GM18867 (cell line): ENCODE measurements at regions not wholly inside any gene's neighbourhood (a gene's known extent, or its start where the extent isn't known, plus 50 kb on each side); places are given as distances from the start of the nearest gene placed in this dataset.

Experiments used
- ATAC-seq: cut with Tn5 transposase; IDR thresholded peaks from one replicate; pipeline ENCODE4 v1.9.1; 2021; ENCODE audit warnings: mild to moderate bottlenecking, moderate library complexity; ENCODE audit not compliant: unreplicated experiment

DNA sequence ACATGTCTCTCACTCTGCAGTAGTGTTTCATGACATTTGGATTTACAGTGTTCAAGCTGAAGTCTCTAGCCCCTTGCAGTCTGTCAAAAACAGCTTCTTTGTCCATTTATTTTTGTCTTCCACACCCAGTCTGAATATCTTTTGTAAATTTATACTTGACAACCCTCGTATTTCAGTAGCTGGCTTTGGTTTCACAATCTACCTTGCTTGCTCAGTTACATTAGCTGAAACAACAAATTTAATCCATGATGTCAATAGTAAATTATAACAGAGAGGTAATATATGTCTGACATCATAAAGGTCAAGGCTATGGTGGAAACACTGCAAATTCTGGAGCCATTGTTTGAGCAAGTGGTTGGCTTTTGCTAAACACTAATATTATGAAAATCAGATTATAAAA, 328.7 kb downstream of the MTX2 start:
- ATAC-seq = no peak

DNA sequence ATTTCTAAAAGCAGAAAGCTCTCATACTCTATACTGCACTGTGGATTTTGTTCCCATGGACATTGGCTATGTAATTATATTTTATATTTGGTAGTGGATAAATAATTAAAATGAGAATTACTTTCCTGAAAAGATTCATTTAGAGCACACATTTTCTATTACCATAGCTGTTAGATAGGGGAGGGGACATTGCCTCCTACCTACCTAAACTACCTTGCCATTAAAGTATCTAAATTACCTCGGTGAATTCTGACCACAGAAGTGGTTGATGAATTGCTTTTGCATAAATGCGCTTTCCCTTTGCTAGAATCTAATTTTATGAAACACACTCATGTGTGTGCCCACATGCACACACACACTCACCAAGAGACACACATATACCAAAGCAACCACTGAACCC, 329.1 kb downstream of the MTX2 start:
- ATAC-seq = no peak

DNA sequence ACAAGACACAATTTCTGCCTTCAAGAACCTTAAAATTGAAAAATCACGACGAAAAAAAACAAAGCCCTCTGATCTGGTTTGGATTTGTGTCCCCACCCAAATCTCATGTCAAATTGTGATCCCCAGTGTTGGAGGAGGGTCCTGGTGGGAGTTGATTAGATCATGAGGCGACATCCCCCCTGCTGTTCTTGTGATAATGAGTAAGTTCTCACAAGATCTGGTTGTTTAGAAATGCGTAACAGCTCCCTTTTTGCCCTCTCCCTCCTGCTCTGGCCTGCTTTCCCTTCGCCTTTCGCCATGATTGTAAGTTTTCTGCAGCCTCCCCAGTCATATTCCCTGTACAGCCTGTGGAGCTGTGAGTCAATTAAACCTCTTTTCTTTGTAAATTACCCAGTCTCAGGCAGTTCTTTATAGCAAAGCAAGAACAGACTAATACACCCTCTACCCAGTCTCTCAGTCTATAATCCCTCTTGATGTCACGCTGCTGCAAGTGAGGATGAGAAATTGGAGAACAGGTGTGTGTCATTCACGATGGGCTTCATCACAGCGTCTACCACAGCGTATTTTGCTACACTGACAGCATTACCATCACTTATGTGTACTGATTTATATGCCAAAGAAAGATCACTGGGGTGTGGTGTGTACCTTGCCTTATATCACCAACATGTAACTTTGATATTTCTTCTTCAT, 330.7 kb downstream of the MTX2 start:
- no peak for ATAC-seq

DNA sequence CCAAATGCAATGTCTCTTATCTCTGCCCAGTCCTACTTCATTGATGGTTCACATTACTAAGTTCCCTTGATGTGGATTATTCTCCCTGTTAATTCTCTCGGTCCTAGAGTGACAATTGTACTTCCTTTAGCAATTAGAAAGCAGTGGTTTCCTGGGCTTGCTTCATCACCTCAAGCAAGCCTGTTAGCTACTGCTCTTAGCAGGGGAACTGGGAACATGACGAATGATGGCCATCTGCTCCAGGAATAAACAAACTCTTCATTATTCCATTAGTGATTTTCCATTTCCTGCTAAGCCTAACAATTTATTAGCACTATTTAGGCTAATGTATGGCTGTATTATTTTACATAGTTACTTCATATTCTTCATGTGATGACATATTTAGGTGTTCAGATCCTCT, 331.8 kb downstream of the MTX2 start:
- no peak for ATAC-seq

DNA sequence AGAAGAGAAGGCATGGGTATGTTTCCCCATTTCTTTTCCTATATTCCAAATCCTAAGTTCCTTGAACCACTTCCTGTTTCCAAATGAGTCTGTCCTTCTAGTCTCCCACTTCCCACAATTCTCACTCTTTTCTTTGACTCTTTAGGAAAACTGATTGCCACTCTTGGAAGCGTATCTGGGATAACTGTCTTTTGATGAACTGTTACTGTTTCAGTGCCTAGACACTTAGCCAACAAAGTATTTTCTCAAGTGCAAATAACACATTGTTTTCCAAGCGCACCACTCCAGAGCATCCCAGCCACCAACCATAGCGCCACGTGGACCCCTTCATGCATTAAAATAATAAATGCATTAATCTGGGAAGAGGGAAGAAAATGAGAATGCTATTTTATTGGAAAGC, 342.8 kb downstream of the MTX2 start:
- no peak for ATAC-seq

DNA sequence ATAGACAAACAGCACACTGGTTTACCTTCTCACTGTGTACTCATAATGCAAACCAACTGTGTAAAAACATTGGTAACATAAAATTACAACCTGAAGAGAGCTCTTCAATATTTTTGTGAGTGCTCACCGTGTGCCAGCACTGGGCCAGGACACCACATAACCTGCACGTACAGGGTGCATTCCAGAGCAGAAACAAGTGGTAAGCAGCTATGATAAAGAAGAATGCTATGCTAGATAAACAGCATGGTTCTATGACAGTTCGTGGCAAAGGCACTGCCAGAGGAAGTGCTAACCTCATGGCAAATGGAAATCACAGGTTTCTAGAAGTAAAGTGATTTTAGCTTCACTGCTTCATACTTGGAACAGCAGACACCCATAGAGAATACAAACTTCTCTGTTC, 343.5 kb downstream of the MTX2 start:
- no peak for ATAC-seq

DNA sequence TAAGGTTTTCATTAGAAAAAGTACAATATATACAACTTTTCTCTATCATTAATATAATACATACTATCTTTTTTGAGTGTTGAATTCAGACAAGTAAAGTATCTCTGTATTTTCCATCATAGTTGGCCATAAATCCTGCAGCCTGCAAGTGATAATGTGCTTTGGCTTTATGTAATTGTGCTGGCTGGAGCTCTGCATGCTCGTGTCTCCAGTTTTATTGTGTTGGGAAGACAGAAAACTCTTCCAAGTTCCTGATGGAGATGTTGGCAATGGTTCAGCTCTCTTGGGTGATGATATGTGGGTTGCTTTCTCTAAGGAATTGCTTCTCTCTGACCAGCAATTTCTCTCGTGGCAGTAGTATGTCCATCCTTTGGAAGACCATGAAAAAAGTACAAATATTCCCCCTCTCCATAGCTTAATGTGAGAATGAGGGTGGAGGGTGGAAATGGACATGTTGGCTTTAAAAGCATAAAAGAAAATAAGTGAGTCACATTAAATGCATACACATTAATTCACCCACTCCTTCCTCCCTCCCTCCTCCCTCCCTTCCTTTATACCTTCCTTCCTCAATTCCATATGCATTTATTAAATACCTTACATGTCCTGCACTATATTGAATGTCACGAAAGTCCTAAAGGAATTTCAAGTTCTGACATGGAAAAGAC, 344.2 kb downstream of the MTX2 start:
- ATAC-seq = no peak

DNA sequence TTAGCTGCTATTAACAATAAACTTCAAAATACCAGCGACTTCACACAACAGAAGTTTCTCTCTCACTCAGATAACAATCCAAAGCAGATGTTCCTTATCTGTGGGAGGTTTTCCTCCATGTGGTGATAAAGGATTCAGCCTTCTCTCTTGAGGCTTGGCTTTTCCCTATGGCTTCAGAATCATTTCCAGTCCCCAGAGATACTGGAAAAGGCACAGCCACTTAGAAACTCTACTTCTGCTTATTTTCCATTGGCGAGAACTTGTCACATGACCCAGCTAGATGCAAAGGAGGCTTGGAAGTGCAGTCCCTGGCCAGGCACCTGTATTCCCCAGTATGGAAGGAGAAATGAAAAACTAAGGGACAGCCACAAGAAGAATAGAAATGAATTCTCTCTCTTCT, 344.8 kb downstream of the MTX2 start:
- no peak for ATAC-seq

DNA sequence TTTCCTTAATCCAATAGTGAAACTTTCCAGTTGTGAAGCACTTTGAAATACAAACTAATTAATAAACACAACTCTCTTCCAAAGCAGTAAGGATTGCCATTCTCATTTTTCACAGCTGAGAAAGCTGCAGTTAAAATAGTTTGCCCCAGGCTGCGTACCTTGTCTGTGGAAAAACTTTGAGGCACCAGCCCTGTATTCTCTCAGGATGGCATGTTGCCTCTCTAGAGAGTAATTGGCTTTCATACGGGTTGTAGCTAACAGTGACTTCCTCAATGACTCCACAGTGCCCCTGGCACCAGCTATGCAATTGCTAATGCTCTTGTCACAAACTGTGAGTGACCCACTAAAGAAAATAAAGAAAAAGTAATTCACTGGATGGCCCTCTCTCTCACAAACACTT, 345.7 kb downstream of the MTX2 start:
- ATAC-seq = no peak

DNA sequence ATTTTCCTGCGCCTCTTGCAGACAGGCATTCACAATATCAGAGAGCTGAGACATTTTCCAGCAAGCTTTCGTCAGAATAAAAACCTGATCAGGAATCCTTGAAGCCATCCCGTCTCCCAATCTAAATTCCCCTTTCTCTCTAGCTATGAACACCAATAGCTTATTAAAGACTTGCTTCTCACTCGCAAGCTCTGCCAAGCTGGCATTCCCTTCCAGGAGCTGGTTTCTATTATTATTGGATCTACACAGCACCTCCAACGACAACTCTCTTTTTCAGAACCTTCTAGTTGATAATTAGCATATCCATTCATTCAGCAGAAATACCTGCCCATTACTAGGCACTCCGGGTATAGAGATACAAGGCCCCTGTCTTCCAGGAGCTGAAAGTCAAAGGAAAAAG, 350.3 kb downstream of the MTX2 start:
- ATAC-seq = no peak

DNA sequence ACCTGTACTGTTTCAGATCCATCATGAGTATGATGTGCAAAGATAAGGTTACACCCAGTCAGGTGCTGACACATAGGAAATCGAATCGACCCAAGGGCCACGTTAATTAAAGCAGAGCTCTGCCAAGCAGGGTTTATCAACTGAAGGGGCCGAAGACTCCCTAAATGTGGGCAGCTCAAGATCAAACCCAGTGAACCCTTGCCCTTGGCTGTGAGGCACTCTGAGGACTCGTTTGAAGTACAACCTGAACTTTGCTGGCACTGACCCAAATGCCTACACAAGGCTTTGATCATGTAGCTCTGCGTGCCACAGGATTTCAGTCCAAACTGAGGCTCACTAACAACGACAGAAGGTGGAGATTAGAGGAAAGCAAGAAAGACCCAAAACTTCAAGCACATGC, 352.1 kb downstream of the MTX2 start:
- no peak for ATAC-seq

DNA sequence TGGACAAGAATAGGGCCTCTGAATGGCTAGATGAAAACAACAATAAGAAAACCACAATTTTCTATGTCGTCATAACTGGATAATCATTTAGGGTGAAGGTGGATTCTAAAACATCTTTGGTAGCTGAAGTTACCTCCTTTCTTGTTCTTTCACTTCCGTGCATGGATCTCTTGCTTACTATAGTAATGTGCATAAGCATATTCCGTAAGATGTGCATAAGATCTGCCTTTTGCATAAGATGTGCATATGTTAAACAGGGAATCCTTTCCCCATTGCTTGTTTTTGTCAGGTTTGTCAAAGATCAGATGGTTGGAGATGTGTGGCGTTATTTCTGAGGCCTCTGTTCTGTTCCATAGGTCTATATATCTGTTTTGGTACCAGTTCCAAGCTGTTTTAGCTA, 353.6 kb downstream of the MTX2 start:
- ATAC-seq = no peak

DNA sequence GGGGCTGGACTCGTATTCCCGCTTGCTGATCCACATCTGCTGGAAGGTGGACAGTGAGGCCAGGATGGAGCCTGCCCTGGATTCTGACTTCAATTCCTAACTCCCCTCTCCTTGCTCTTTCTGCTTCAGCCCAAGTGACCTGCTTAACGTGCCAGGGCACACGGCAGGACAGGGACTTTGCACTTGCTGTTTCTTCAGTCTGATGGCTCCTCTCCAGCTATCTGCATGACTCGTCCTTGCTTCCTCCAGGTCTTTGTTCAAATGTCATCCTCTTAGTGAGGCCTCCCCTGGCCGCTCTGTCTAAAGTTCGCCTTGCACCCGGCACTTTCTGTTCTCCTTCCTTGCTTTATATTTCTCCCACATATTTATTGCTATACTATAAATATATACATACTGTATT, 357.6 kb downstream of the MTX2 start:
- ATAC-seq = no peak

DNA sequence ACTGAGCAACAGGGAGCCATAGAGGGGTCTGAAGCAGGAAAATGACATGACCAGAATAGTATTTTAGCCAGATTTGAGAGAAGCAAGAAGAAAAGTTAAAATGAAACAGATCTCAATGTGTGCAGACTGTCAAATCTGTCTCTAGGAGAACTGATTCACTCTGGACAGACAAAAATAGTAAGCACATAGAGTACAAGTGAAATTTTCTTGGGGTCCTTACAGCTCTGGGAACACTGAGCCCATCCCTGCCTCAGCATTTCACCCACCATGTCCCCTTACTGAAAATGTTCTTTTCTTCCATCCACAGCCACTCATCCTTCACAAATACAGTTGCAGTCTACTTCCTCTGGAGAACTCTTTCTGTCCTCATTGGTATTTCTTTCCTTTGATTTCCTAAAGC, 359.2 kb downstream of the MTX2 start:
- ATAC-seq = no peak

DNA sequence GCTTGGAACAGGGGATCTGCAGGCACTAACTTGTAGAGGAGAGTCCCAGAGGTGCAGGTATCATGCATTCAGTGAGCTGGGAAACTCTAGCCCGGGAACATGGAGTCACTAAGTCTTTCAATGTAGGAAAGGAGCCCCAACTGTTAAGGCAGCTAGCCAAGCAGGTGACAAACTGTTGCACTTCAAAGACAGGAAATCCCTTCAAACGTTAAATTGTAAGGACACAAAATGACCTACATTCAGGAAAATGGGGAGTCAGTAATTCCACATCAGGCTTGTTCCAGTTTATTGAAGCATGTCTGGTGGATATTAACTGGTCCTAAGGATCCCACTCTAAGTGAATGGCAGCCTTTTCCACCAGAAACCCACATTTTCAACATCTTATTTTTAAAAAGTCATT, 364.5 kb downstream of the MTX2 start:
- ATAC-seq = no peak

DNA sequence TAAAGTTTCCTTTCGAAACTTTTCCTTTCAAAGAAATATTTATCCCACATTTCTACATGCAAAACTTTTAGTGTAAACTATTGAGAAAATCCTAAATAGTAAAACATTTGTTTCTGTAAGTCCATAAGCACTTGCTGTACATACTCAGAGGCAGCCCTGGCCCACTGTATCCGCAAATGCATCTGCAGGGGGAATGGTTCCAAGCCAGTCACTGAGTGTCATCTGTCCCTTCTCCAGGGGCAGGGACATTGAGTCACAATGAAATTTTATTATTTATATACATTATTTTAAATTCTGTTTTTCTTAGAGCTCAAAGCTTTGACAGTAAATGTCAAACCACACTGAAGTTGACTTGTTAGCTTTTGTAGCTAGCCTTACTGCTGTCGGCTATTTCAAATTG, 367.2 kb downstream of the MTX2 start:
- ATAC-seq = no peak

DNA sequence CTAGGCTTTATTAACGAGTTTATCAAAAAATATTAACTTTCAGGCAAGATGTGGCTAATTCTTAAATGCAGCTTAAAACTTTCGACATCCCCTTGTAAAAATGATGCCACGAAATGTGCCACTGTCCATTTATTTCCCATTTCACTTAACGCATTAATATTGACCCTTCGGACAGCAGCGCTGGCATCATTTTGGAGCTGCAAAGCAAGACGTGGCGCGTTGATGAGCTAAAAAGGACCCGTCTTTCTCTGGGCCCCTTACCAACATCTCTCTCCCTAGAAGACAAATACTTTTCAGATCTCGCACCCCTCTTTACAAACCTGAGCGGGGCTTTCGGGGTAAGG, 367.9 kb downstream of the MTX2 start:
- ATAC-seq = no peak

DNA sequence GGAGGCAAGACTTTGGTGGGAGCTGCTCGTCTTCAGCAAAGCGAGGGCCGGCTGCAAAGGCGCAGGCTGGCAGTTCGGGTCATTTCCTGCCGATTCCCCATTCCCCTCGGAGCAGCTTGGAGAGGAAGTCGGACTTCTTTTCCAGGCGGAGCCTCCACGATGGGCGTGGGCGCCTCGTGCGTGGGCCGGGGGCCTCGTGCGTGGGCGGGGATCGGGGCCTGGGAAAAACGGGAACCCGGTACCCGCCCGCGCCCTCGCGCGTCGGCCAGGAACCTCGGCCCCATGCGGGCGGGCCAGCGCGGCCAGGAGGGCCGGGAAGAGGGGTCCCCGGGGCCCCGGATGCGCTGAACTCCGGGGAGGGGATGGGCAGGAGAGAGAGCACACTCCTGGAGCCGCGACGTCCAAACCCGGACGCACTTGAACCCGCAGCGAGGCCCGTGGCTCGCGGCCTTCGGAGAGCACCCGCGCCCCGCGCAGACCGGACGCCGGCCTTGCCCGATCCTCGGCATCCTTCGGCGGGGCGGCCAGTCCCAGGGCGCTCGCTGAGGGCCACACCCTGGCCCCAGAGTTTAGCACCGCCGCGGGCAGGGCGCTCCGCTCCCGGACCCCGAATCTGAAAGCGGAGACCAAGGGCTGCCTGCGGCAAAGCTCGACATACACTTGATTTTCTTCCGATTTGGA, 368.4 kb downstream of the MTX2 start:
- peak; percentile 40 for ATAC-seq

DNA sequence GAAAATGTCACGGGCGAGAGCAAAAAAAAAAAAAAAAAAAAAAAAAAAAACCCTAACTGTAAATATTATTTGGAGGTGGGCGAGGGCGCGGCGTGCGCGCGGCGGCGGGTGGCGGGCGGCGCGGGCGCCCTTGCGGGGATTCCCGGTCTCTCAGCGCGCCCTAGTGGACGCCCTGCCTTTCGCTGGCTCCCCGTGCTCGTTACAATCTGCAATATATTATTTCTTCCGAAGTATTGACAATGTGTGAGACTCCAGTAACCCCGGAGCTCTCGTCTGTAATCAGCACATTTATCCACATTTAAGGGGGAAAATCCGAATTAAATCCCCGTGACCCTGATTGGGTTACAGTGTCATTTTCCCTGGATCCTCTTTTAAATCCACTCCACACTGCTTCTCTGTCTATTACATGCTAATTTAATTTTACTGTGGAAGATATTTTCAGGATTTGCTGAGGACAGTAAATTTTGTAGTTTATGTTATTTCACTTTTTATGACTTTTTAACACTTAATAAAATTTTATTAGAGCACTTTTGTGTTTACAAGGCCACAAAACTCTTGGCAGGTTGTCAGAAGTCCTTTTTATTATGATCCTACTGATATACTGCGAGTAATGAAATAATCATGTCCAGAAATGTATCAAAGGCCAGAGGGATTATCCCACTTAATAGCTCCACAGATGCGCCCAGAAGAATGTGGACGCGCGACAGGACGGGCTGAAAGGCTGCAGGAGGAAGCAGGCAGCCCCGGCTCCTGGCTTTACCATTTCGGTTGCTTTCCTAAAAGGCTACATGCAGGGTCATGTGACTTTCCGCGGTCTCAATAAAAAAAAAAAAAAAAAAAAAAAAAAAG, 369.1 kb downstream of the MTX2 start:
- ATAC-seq = peak; percentile 89

DNA sequence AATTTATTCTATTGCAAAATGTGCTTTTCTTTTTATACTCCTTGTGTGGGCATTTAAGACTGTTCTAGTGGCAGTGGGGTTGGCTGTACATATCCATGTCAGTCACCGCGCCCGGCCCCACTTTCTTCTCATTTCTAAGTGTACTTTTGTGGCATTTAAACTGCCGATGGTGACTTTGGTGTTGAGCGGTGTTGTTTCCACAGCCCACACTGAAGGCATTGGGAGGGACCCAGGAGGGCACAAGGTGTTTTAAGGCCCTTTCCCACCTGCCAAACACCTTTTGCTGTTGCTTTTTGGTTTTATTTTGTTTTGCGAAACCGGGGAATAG, 369.7 kb downstream of the MTX2 start:
- no peak for ATAC-seq

DNA sequence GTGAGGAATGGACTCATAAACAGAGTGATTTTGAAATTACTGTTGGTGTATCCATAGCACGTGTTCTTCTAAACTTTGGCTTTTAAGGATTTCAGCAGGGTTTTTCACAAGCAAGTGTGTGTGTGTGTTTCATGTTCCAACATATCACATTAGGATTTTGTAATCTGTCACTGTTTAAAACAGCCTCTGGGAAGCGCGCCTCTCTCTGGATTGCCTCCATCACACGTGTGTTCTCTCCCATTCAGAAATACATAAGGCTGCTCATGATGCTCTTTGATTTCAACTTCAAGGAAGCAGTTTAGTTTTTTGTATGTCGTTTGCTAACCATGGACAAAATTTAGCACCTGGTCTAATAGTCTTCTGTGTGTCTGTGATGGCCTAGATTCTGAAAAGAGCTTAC, 370.4 kb downstream of the MTX2 start:
- ATAC-seq = no peak

DNA sequence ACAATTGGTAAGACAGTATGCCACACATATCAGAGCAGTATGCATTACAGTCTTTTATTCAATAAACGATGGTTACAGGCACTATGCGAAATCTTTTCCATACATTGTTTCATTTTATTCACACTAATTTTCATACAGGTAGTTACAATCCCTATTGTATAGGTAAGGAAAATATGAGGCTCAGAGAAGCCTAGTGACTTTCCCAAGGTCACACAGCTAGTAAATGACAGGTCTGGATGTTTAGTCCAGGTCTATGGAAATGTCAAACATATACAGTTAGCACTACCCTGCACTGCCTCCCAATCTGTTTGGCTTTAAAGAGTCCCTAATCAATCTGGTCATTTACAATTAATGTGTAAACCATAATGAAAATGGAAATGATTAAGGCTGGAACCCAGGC, 372.2 kb downstream of the MTX2 start:
- ATAC-seq = no peak
